GM12874 (cell line): ENCODE measurements at regions not wholly inside any gene's neighbourhood (a gene's known extent, or its start where the extent isn't known, plus 50 kb on each side); places are given as distances from the start of the nearest gene placed in this dataset.

Experiments
- TF ChIP-seq, protein P1 (sequence below): IDR thresholded peaks from 2 replicates; pipeline ENCODE4 v1.5.1; 2011; ENCODE audit warnings: low read depth, mild to moderate bottlenecking, control low read depth, low read length, moderate library complexity; ENCODE audit not compliant: insufficient read depth

DNA sequence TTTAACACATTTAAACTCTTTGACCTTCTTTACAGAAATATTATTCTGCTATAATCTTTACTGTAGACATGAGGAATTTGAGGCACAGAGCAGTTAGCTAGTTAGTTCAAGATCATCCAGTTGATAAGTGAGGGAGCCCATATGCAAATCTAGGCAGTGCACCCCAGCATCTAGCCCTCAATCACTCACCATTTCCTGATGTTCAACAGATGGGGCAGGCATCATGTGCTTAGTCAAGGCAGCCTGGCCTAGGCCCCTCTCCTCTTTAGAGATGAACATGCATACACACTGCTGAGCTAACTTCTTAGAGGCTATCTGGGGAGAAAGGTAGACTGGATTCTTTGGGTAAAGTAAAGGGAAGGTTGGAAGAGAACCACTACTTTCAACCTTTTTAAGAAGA, 206.8 kb upstream of the SLC24A2 start:
- TF ChIP-seq, protein P1, sequence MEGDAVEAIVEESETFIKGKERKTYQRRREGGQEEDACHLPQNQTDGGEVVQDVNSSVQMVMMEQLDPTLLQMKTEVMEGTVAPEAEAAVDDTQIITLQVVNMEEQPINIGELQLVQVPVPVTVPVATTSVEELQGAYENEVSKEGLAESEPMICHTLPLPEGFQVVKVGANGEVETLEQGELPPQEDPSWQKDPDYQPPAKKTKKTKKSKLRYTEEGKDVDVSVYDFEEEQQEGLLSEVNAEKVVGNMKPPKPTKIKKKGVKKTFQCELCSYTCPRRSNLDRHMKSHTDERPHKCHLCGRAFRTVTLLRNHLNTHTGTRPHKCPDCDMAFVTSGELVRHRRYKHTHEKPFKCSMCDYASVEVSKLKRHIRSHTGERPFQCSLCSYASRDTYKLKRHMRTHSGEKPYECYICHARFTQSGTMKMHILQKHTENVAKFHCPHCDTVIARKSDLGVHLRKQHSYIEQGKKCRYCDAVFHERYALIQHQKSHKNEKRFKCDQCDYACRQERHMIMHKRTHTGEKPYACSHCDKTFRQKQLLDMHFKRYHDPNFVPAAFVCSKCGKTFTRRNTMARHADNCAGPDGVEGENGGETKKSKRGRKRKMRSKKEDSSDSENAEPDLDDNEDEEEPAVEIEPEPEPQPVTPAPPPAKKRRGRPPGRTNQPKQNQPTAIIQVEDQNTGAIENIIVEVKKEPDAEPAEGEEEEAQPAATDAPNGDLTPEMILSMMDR = no peak

DNA sequence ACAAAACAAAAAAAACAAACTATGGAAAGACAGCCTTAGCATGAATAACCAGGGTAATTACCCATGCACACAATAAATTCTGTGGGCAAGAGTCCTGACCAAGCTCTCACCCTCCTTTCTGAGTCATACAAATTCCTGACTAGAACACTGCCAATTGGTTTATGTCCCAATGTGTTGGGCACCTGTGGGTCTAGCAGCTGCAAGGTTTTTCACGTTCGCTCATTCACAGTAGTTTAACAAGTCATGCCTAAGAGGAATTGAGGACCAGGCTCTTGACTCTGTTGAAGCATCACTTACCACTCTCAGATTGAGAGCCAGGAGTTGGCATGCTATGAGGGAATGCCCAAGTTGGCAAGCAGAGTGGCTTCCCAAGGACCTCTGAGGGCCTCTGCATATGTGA, 205.5 kb upstream of the SLC24A2 start:
- TF ChIP-seq, protein P1 = no peak

DNA sequence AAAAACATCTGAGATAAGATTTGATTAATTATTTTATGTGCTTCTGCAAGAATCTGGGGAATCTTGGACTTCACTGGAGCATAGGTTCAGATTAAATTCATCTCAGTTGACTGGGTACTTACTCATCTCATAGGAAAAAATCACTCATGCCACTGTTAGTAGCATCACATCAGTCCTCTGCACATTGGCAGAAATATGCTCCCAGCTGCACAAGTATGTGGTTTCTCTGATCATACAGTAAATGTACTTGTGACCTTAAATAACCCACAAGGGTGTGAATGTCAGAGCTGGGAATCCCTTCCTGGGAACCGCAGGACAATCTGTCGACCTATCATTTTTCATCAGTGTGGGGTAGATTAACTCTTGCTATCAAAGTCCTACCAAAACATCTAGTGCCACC, 203.7 kb upstream of the SLC24A2 start:
- TF ChIP-seq, protein P1 = no peak

DNA sequence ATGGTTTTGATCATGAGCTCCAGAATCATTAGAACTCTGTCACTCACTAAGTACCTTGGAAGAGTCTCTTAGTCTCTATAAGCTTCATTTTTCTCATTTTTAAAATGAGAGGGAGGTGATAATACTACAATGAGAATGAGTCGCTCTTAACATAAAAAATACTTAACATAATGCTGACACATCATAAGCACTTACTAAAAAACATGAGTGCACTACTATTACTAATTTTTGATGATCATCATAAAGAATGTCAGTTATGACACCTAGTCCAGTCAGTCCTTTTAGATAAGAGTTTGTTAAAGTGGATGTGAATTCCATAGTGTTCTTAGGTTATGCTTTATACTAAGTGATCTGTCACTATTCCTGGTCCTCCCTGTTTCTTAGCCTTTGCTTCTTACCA, 200.4 kb upstream of the SLC24A2 start:
- TF ChIP-seq, protein P1 = no peak

DNA sequence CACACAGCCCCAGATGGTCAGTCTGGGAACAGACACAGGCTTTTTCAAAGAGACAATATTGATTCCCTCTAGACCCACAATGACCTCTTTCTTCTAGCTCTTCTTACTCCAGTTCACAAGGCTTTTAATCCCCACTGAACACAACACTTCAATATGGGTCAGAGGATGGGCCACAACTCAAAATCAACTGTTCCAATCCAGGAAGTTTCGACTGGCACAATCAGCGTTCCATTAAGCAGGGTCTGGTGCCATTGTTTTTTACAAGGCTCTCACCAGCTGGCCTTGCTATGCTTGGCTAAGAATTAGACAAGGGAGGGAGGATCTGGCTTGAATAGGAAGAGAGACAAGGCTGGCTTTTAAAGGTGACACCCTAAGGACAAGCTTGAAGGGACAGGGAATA, 199.4 kb upstream of the SLC24A2 start:
- TF ChIP-seq, protein P1 = no peak

DNA sequence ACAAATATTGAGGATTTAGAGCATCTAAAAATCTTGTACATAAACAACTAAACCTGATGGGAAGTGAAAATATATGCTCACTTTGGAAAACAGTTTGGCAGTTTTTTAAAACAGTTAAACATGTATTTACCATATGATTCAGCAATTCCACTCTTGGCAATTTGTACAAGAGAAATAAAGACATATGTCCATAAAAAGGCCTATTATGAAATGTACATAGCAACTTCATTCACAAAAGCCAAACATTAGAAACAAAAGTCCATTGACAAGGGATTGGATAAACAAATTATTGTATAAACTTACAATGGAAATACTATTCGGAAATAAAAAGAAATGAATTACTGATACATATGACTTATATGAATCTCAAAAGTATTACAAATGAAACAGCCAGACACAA, 196.2 kb upstream of the SLC24A2 start:
- TF ChIP-seq, protein P1 = no peak

DNA sequence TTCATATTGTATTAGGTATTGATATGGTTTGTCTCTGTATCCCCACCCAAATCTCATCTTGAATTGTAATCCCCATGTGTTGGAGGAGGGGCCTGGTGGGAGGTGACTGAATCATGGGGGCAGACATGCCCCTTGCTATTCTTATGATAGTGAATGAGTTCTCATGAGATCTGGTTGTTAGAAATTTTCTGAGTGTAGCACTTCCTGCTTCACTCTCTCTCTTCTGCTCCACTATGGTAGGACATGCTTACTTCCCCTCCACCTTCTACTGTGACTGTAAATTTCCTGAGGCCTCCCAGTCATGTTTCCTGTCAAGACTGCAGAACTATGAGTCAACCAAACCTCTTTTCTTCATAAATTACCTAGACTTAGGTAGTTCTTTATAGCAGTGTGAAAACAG, 187.4 kb upstream of the SLC24A2 start:
- TF ChIP-seq, protein P1 = no peak

DNA sequence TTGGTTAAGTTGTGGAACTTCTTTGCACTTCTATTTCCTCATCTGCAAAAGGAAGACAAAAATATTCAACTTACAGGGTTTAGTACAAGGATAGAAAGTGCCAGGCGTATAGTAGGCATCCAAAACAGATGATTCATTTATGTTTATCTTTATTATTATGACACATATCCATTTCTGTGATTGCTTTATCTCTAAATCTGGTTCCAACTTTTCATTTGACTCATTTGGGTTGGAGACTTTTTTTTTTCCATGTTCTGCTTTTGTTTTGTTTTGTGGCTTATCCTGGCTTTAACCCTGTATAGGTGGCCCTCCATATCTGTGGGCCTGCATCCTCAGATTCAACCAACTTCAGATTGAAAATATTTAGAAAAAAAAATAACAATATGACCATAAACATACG, 186.7 kb upstream of the SLC24A2 start:
- TF ChIP-seq, protein P1 = no peak
